Pancreas (tissue), 10 donors: ENCODE measurements at regions not wholly inside any gene's neighbourhood (a gene's known extent, or its start where the extent isn't known, plus 50 kb on each side); places are given as distances from the start of the nearest gene placed in this dataset.
A peak's percentile ranks its signal among the peaks of the same experiment; 100 is the strongest.

Source experiments
- ATAC-seq, 4 donors: fragments of 200-7000 bp; cut with Tn5 transposase; one replicate each; pipeline versions ENCODE4 v1.8.0 to v1.9.1; 2020; ENCODE audit warnings: mild to moderate bottlenecking in 4 of 4, moderate library complexity in 4 of 4
- DNase-seq, 6 donors: peaks; one replicate each; pipeline ENCODE4 v3.0.0-alpha.2; 2020
- FAIRE-seq: peaks from 2 replicates; lab custom pipeline; 2012; peaks lifted over from hg19 to GRCh38; lab: Jason Lieb, UNC
- H3K27ac ChIP-seq, 4 donors: fragments of 200-600 bp; sonication (generic); 1 replicate in 3 of 4; 2 replicates in 1 of 4; pipeline versions ENCODE4 v1.5.0 to v1.8.0; 2020
- H3K27me3 ChIP-seq, 4 donors: fragments of 200-600 bp; one replicate each; pipeline ENCODE4 v1.8.0; 2021
- H3K36me3 ChIP-seq, 3 donors: fragments of 200-600 bp; sonication (generic) in 1 of 3; one replicate each; pipeline versions ENCODE4 v1.5.0 to v1.8.0; 2020 to 2021
- H3K4me1 ChIP-seq, 3 donors: fragments of 200-600 bp; one replicate each; pipeline ENCODE4 v1.8.0; 2021
- H3K4me3 ChIP-seq, 4 donors: fragments of 200-600 bp; sonication (generic) in 2 of 4; one replicate each; pipeline versions ENCODE4 v1.5.0 to v1.8.0; 2020 to 2021
- H3K9me3 ChIP-seq, 4 donors: fragments of 200-600 bp; one replicate each; pipeline ENCODE4 v1.8.0; 2021
- CTCF ChIP-seq, 4 donors: fragments of 200-600 bp; sonication (generic) in 3 of 4; IDR thresholded peaks; one replicate each; pipeline versions ENCODE4 v1.5.0 to v1.8.0; 2021; ENCODE audit warnings: antibody characterized with exemption in 4 of 4
- WGBS, 2 donors: extraction: QIAGEN DNeasy Blood & Tissue Kit; methylation state at CpG; one replicate each; pipeline ENCODE4 v1.1.7; 2013; 5-methylcytosine and 5-hydroxymethylcytosine counted together
- intact Hi-C, 3 donors: fragments of 100-400 bp; cut with DNase I; formaldehyde crosslinking; loops; one replicate each; pipeline versions ENCODE4 v1.11.1 to v1.14.2; 2022
- donor health status: healthy with polysubstance abuse.
- donor health status: DM: no; HTN: no; CAD: no; lungs with moderate emphysema.
- donor health status: DM: no; HTN: no; CAD: no.
- donor health status: control.
- donor health status: control.
- donor health status: Bipolar disorder and iron deficiency.
- donor health status: DM: yes; HTN: yes; CAD: no.
- donor health status: DM: no; HTN: no; CAD: no.
- donor health status: DM: no; HTN: no; CAD: no.
- donor health status: DM: yes; HTN: yes; CAD: no.

GRCh38 chr5:74035521-74035937, 409.5 kb downstream of the ARHGEF28 start:
- ATAC-seq (peak in 3 of 4 donors; percentile 71 to 79 (median 78)), FAIRE-seq (no peak), DNase-seq (peak in 1 of 6 donors; percentile 12)
- Histone ChIP-seq H3K36me3 (no peaks in the 10 kb centered on the region), H3K4me1 (no peaks in the 10 kb centered on the region), H3K4me3 (no peak overlapping the region), H3K27me3 (no peaks in the 10 kb centered on the region), H3K9me3 (no peaks in the 10 kb centered on the region), H3K27ac (no peak overlapping the region)
- no peak for TF ChIP-seq CTCF (IDR thresholded peaks at IDR 0.05)
- WGBS, 2 donors, result 42 to 50% methylated on average over 6 of the region's 6 CpGs
- intact Hi-C loops, result no loop called here

GRCh38 chr5:74034733-74035132, 408.7 kb downstream of the ARHGEF28 start:
- Histone ChIP-seq H3K4me3 (no peak overlapping the region), H3K36me3 (no peaks in the 10 kb centered on the region), H3K4me1 (no peaks in the 10 kb centered on the region), H3K27me3 (no peaks in the 10 kb centered on the region), H3K9me3 (no peaks in the 10 kb centered on the region), H3K27ac (no peak overlapping the region)
- intact Hi-C loops, result no loop called here
- FAIRE-seq, result no peak
- ATAC-seq, result no peak
- no peak for DNase-seq
- WGBS, 2 donors, result 79 to 86% methylated on average over 11 of the region's 11 CpGs
- no peak for TF ChIP-seq CTCF (IDR thresholded peaks at IDR 0.05)

- Histone ChIP-seq H3K27me3 (no peaks in the 10 kb centered on the region), H3K4me1 (no peaks in the 10 kb centered on the region), H3K9me3 (no peaks in the 10 kb centered on the region), H3K27ac (no peak overlapping the region), H3K36me3 (no peaks in the 10 kb centered on the region), H3K4me3 (no peak overlapping the region)
- intact Hi-C loops, result no loop called here
- DNase-seq, result no peak
- TF ChIP-seq CTCF (IDR thresholded peaks at IDR 0.05), result no peak
- WGBS, 2 donors, result 60 to 63% methylated on average over 1 of the region's 1 CpG
- no peak for ATAC-seq
- no peak for FAIRE-seq
Observed at GRCh38 chr5:74032617-74033016, 406.6 kb downstream of the ARHGEF28 start.

GRCh38 chr5:74031536-74031935, 405.5 kb downstream of the ARHGEF28 start:
- no peak for FAIRE-seq
- no peak for ATAC-seq
- DNase-seq, result no peak
- intact Hi-C loops, result no loop called here
- Histone ChIP-seq H3K27ac (no peak overlapping the region), H3K9me3 (no peaks in the 10 kb centered on the region), H3K36me3 (no peaks in the 10 kb centered on the region), H3K4me3 (no peak overlapping the region), H3K4me1 (no peaks in the 10 kb centered on the region), H3K27me3 (no peaks in the 10 kb centered on the region)
- WGBS, 2 donors, result 79 to 80% methylated on average over 3 of the region's 3 CpGs
- TF ChIP-seq CTCF (IDR thresholded peaks at IDR 0.05), result no peak

GRCh38 chr5:74030821-74031220, 404.8 kb downstream of the ARHGEF28 start:
- no peaks in the 10 kb centered on the region for H3K9me3 ChIP-seq
- no peak overlapping the region for H3K4me3 ChIP-seq
- whole genome bisulfite sequencing, 2 donors, result 90% methylated on average over 5 of the region's 5 CpGs
- no peak for ATAC-seq
- no peak for FAIRE-seq
- TF ChIP-seq CTCF (IDR thresholded peaks at IDR 0.05), result no peak
- no peaks in the 10 kb centered on the region for H3K4me1 ChIP-seq
- intact Hi-C loops, result no loop called here
- no peaks in the 10 kb centered on the region for H3K36me3 ChIP-seq
- H3K27ac ChIP-seq, result no peak overlapping the region
- DNase-seq, result no peak
- no peaks in the 10 kb centered on the region for H3K27me3 ChIP-seq
